ENCODE measurements at regions not wholly inside any gene's neighbourhood (a gene's known extent, or its start where the extent isn't known, plus 50 kb on each side); places are given as distances from the start of the nearest gene placed in this dataset.

- DNase-seq: no peak
Measured at GRCh38 chr14:54094765-54095164, 138.1 kb upstream of the BMP4 start.

GRCh38 chr14:54098536-54098935, 141.9 kb upstream of the BMP4 start:
- no peak for DNase-seq

DNA sequence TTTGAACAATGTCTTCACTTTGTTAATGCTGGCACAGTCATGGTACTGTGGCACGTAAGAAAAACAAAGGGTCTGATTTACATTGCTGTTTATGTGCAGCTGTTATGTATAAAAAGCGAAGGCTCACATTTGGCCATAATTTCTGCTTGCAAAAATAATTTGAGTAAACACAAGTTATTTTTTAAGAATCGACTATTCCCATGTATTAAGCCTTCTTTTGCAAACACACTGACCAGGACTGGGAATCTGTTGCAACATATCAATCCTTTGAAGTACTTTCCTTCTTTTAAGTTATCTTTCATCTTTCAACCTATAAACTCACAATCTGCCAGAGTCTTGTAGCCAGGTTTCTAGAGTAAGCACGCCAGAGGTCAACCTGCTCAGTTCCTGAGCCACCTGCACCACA, 145.4 kb upstream of the BMP4 start:
- DNase-seq: no peak

DNA sequence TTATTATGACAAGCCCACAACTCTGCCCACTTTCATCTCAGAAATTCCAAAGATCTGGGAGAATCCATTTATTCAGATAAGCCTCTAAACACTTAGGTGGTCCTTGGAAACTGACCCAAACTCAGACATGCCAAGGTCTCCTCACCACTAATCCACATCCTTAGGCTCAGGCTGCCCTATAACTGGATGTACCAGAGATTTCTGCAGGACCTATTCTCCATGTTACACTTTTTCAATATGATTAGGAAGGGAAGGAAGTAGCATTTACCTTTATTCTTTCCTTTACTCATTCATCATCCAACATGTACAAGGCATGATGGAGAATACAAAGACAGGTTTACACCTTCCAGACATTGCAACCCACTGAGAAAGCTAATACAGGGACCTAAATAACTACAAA, 145.9 kb upstream of the BMP4 start:
- DNase-seq: no peak

DNA sequence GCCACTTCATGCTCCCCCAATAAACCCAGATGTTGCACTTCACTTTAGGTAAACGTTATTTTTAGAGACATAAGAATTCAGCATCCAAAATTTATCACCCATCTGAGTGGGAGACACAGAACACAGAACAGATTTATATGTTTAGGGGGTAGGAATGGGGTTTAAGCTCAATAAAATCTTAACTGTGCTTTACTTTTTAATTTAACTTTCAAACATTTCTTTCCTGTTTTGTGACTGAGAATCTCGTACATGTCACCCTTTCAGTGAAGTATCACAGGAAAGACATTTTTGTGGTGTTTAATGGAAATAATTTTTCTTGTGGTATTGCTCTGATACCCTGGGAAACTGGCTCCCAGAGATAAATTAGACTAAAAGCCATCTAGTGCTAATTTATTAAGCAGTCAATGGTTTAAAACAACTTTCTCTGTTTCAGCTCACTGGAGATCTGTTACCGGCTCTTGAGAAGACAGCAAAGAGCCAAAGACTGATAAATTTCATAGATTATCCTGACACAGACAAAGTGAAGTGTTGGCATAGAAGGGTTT, 148.0 kb upstream of the BMP4 start:
- DNase-seq: no peak

GRCh38 chr14:54105406-54105805, 148.8 kb upstream of the BMP4 start:
- no peak for DNase-seq

DNA sequence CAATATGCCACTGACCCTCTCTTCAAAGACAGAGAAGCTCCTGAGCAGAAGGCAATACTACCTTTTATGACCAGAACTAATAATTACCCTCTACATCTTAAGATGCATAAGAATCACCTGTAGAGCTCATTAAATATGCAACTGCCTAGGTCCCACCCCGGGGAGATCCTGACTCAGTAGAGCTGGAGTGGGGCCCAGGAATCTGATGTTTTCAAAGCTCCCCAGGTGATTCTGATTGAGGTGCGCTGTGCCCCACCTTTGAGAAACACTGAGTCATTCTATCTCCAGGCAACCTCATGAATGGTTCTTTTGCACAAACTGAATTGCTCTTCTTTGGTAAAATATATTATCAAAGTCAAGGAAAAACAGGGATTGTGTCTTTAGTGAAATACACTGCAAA, 149.3 kb upstream of the BMP4 start:
- no peak for DNase-seq

DNA sequence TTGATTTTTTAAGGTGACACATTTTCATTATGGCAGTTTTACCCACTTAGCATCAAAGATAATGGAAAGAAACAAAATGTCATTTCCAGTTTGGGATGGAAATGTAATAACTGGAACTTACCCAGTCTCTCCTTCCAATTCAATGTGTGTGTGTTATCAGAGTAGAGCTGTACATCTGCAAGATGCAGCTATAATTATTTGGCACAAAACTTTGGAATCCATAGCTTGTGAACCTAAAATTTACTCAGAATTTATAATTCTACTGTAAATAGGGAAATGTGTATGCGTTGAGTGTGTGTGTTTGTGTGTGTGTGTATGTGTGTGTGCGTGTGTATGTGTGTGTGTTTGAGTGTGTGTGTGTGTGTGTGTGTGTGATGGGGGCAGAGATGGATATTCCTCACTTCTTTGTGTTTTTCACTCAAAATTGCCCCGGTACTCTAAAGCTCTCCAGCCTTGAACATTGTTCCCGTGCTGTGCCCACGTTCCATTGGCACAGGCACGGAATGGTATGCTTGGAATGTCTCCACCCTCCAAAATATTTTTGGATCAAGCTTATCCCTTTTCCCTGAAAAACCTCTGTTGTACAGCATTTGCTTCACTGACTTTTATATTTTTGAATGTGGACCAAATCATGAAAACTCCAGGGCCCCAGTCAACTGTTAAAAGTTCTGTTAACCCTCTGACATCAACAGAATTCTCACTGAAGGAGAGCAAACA, 150.2 kb upstream of the BMP4 start:
- no peak for DNase-seq

- DNase-seq: no peak
Measured at GRCh38 chr14:54108481-54109471, 152.2 kb upstream of the BMP4 start.

GRCh38 chr14:54109521-54110120, 153.0 kb upstream of the BMP4 start:
- DNase-seq: no peak

GRCh38 chr14:54114941-54115340, 158.3 kb upstream of the BMP4 start:
- no peak for DNase-seq

DNA sequence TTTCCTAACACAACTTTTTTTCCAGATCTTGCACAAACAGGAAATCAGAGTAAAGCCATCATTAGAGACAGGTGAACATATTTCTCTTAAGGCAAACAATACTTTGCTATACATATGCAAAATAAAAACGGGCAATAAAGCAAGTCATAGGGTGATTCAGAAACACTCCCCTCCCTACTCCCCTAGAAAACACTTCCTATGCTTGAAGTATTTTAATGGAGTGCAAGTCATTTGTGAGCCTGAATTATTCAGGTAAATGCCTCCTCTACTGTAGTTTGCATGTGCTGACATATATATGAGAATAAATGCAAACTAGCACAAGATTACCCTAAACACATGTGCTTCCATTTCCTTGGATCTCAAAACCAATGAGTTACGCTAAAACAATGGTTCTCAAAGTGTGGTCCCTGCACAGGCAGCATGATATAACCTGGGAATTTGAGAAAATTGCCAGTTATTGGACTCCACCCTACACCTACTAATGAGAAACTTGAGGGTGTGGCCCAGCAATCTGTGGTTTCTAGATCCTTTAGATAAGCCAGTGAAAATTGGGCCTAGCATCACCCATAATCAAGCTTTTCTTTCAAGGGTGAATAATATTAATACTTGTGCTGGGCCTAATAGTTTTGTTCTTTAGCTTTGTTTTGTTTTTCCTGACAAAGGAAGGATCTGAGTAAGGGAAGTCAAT, 159.7 kb upstream of the BMP4 start:
- no peak for DNase-seq

GRCh38 chr14:54116972-54117371, 160.3 kb upstream of the BMP4 start:
- DNase-seq: no peak

- DNase-seq: no peak
Measured at GRCh38 chr14:54117396-54117795, 160.8 kb upstream of the BMP4 start.

GRCh38 chr14:54117924-54118323, 161.3 kb upstream of the BMP4 start:
- no peak for DNase-seq

GRCh38 chr14:54120260-54120659, 163.6 kb upstream of the BMP4 start:
- no peak for DNase-seq

- DNase-seq: no peak
Measured at GRCh38 chr14:54121466-54122027, 164.9 kb upstream of the BMP4 start.

DNA sequence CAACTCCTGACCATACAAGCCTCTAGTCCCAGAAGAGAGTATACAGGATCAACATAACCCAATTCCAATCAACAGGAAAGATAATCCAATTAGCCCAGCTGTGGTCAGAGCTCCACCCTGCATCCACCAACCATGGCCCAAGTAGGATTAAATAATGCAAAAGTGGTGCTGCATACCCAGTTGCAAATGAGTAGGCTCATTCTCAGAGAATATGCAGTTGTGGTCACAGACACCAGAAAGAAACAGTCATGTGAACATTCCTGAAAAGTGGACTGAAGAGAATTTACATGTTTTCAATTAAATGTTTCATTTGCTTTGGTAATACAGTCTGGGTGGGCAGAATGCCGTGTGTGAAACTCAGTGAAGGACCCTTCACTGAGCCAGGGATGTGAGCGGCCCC, 167.2 kb upstream of the BMP4 start:
- DNase-seq: no peak

- DNase-seq: no peak
Measured at GRCh38 chr14:54125109-54125508, 168.5 kb upstream of the BMP4 start.

GRCh38 chr14:54126947-54127346, 170.3 kb upstream of the BMP4 start:
- no peak for DNase-seq

DNA sequence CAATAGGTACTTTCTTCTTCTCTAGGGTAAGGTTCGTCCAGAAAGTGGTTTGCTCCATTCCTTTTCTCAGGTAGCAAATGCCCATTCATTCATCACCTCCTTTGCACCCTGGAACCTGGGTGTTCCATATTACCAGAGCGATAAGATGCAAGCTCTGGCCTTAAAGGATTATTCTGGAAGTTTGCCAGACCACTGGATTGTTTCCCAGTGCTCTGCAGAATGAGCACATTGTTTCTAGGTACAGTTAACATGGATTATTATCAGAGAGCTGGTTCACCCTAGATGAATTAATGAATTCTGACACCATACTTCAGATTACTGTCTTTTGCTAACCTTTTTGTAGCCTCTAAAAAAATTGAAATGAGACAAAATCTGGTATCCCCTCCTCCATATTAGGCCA, 170.9 kb upstream of the BMP4 start:
- no peak for DNase-seq

GRCh38 chr14:54129850-54130640, 173.4 kb upstream of the BMP4 start:
- DNase-seq: no peak

All from T1000 (cell line).